Pancreas (tissue), 10 donors: ENCODE measurements at regions not wholly inside any gene's neighbourhood (a gene's known extent, or its start where the extent isn't known, plus 50 kb on each side); places are given as distances from the start of the nearest gene placed in this dataset.

Experiments used
- ATAC-seq, 4 donors: fragments of 200-7000 bp; cut with Tn5 transposase; one replicate each; pipeline versions ENCODE4 v1.8.0 to v1.9.1; 2020; ENCODE audit warnings: mild to moderate bottlenecking in 4 of 4, moderate library complexity in 4 of 4
- DNase-seq, 6 donors: peaks; one replicate each; pipeline ENCODE4 v3.0.0-alpha.2; 2020
- FAIRE-seq: peaks from 2 replicates; lab custom pipeline; 2012; peaks lifted over from hg19 to GRCh38; lab: Jason Lieb, UNC
- H3K27ac ChIP-seq, 4 donors: fragments of 200-600 bp; sonication (generic); 1 replicate in 3 of 4; 2 replicates in 1 of 4; pipeline versions ENCODE4 v1.5.0 to v1.8.0; 2020
- H3K27me3 ChIP-seq, 4 donors: fragments of 200-600 bp; one replicate each; pipeline ENCODE4 v1.8.0; 2021
- H3K36me3 ChIP-seq, 3 donors: fragments of 200-600 bp; sonication (generic) in 1 of 3; one replicate each; pipeline versions ENCODE4 v1.5.0 to v1.8.0; 2020 to 2021
- H3K4me1 ChIP-seq, 3 donors: fragments of 200-600 bp; one replicate each; pipeline ENCODE4 v1.8.0; 2021
- H3K4me3 ChIP-seq, 4 donors: fragments of 200-600 bp; sonication (generic) in 2 of 4; one replicate each; pipeline versions ENCODE4 v1.5.0 to v1.8.0; 2020 to 2021
- H3K9me3 ChIP-seq, 4 donors: fragments of 200-600 bp; one replicate each; pipeline ENCODE4 v1.8.0; 2021
- CTCF ChIP-seq, 4 donors: fragments of 200-600 bp; sonication (generic) in 3 of 4; IDR thresholded peaks; one replicate each; pipeline versions ENCODE4 v1.5.0 to v1.8.0; 2021; ENCODE audit warnings: antibody characterized with exemption in 4 of 4
- WGBS, 2 donors: extraction: QIAGEN DNeasy Blood & Tissue Kit; methylation state at CpG; one replicate each; pipeline ENCODE4 v1.1.7; 2013; 5-methylcytosine and 5-hydroxymethylcytosine counted together
- intact Hi-C, 3 donors: fragments of 100-400 bp; cut with DNase I; formaldehyde crosslinking; loops; one replicate each; pipeline versions ENCODE4 v1.11.1 to v1.14.2; 2022
- donor health status: healthy with polysubstance abuse.
- donor health status: DM: no; HTN: no; CAD: no; lungs with moderate emphysema.
- donor health status: DM: no; HTN: no; CAD: no.
- donor health status: control.
- donor health status: control.
- donor health status: Bipolar disorder and iron deficiency.
- donor health status: DM: yes; HTN: yes; CAD: no.
- donor health status: DM: no; HTN: no; CAD: no.
- donor health status: DM: no; HTN: no; CAD: no.
- donor health status: DM: yes; HTN: yes; CAD: no.

GRCh38 chr2:62284471-62284870 is 88.6 kb downstream of the B3GNT2 start:
- Histone ChIP-seq H3K4me1 (no peaks in the 10 kb centered on the region), H3K36me3 (no peaks in the 10 kb centered on the region), H3K27me3 (no peaks in the 10 kb centered on the region), H3K9me3 (no peaks in the 10 kb centered on the region), H3K27ac (no peak overlapping the region), H3K4me3 (no peak overlapping the region)
- no peak for TF ChIP-seq CTCF (IDR thresholded peaks at IDR 0.05)
- intact Hi-C loops = no loop called here
- FAIRE-seq = no peak
- no peak for ATAC-seq
- WGBS, 2 donors = 99 to 100% methylated on average over 2 of the region's 2 CpGs
- no peak for DNase-seq

- no peaks in the 10 kb centered on the region for H3K36me3 ChIP-seq
- intact Hi-C loops = no loop called here
- no peaks in the 10 kb centered on the region for H3K9me3 ChIP-seq
- H3K4me3 ChIP-seq = no peak overlapping the region
- H3K27me3 ChIP-seq = no peaks in the 10 kb centered on the region
- no peak for TF ChIP-seq CTCF (IDR thresholded peaks at IDR 0.05)
- no peak for FAIRE-seq
- DNase-seq = no peak
- peaks cover 0 to 3% (median 0%) of the 10 kb centered on the region in 3 donors for H3K4me1 ChIP-seq
- no peak for ATAC-seq
- WGBS, 2 donors = 95 to 100% methylated on average over 1 of the region's 1 CpG
- H3K27ac ChIP-seq = no peak overlapping the region
Observed at GRCh38 chr2:62283147-62283546, 87.2 kb downstream of the B3GNT2 start.

GRCh38 chr2:62281663-62282062 is 85.7 kb downstream of the B3GNT2 start:
- Histone ChIP-seq H3K27ac (no peak overlapping the region), H3K27me3 (no peaks in the 10 kb centered on the region), H3K4me1 (peaks cover 0 to 6% (median 0%) of the 10 kb centered on the region in 3 donors), H3K36me3 (no peaks in the 10 kb centered on the region), H3K9me3 (no peaks in the 10 kb centered on the region), H3K4me3 (no peak overlapping the region)
- TF ChIP-seq CTCF (IDR thresholded peaks at IDR 0.05) = no peak
- 12 to 17% methylated on average over 1 of the region's 1 CpG for WGBS, 2 donors
- DNase-seq = no peak
- no peak for ATAC-seq
- FAIRE-seq = no peak
- intact Hi-C loops = no loop called here

GRCh38 chr2:62277688-62278087 is 81.8 kb downstream of the B3GNT2 start:
- H3K27me3 ChIP-seq = no peaks in the 10 kb centered on the region
- no peak overlapping the region for H3K27ac ChIP-seq
- peaks cover 0 to 6% (median 0%) of the 10 kb centered on the region in 3 donors for H3K4me1 ChIP-seq
- H3K9me3 ChIP-seq = no peaks in the 10 kb centered on the region
- no peak overlapping the region for H3K4me3 ChIP-seq
- intact Hi-C loops = no loop called here
- ATAC-seq (no peak), FAIRE-seq (no peak), DNase-seq (no peak)
- H3K36me3 ChIP-seq = no peaks in the 10 kb centered on the region
- TF ChIP-seq CTCF (IDR thresholded peaks at IDR 0.05) = no peak
- WGBS, 2 donors = 89 to 100% methylated on average over 1 of the region's 1 CpG
